Activated CD4-positive, alpha-beta T cell treated with anti-CD3 and anti-CD28 coated beads for 36 hours (primary cell): ENCODE measurements at regions not wholly inside any gene's neighbourhood (a gene's known extent, or its start where the extent isn't known, plus 50 kb on each side); places are given as distances from the start of the nearest gene placed in this dataset.

Experiments used
- ATAC-seq: fragments of 200-7000 bp; cut with Tn5 transposase; one replicate; pipeline ENCODE4 v1.10.0; 2021; ENCODE audit warnings: mild to moderate bottlenecking, moderate library complexity
- CTCF ChIA-PET: fragments of 350-600 bp; sonication (Branson Sonifier 250); formaldehyde crosslinking; loops from one replicate; lab custom pipeline; 2021; ENCODE audit warnings: antibody characterized with exemption; lab: Charles Lee
- POLR2A ChIA-PET: fragments of 350-600 bp; sonication (Branson Sonifier 250); formaldehyde crosslinking; loops from one replicate; lab custom pipeline; 2021; ENCODE audit warnings: antibody characterized with exemption, inconsistent platforms; lab: Charles Lee
- DNase-seq: peaks from one replicate; pipeline ENCODE4 v3.0.0-alpha.2; 2020
- H3K27ac Mint-ChIP-seq: one replicate; pipeline ENCODE4 v1.8.0; 2021; ENCODE audit warnings: mixed read lengths
- H3K27me3 Mint-ChIP-seq: one replicate; pipeline ENCODE4 v1.8.0; 2021; ENCODE audit warnings: mixed read lengths
- H3K36me3 Mint-ChIP-seq: one replicate; pipeline ENCODE4 v1.8.0; 2021; ENCODE audit warnings: low read depth, mixed read lengths
- H3K4me1 Mint-ChIP-seq: one replicate; pipeline ENCODE4 v1.8.0; 2021; ENCODE audit warnings: mixed read lengths
- H3K4me3 Mint-ChIP-seq: one replicate; pipeline ENCODE4 v1.8.0; 2021; ENCODE audit warnings: mild to moderate bottlenecking, moderate library complexity, mixed read lengths
- H3K9me3 Mint-ChIP-seq: one replicate; pipeline ENCODE4 v1.8.0; 2021; ENCODE audit warnings: low read depth, mixed read lengths
- intact Hi-C, 2 experiments: fragments of 100-400 bp; cut with DNase I in 1 of 2; cut with micrococcal nuclease in 1 of 2; formaldehyde crosslinking; loops; one replicate each; pipeline versions ENCODE4 v1.14.2 to v1.15.1; 2022 to 2024; cut with DNase I, micrococcal nuclease

DNA sequence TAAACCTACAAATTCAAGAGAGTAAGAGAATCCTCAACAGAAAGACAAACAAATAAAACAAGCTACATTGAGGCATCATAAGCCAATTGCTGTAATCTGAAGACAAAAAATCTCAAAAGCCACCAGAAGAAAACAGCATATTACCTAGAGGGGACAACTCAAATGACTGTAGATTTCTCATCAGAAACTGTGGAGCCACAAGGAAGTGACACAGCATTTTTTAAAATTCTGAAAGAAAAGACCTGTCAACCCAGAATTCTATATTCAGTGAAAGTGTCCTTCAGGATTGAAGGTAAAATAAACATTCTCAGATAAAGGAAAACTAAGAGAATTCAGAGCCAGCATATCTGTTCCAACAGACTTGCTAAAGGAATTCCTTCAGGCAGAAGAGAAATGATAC is 147.8 kb upstream of the DHRS4 start:
- DNase-seq: no peak
- intact Hi-C loops: no loop called here
- ChIA-PET CTCF (interaction anchor here (0.6 to 0.7 kb wide), 2 partner anchors 60 to 410 kb away, joined by 3 read pairs; partner anchors contain the start of gene MDP1), POLR2A (no interaction called here)
- no peak for ATAC-seq
- Mint-ChIP-seq H3K4me3 (no peak overlapping the region), H3K36me3 (no peaks in the 10 kb centered on the region), H3K9me3 (peaks cover 10% of the 10 kb centered on the region), H3K27ac (no peak overlapping the region), H3K27me3 (peaks cover 11% of the 10 kb centered on the region), H3K4me1 (no peaks in the 10 kb centered on the region)

- Mint-ChIP-seq H3K4me3 (no peak overlapping the region), H3K27me3 (peaks cover 5% of the 10 kb centered on the region), H3K36me3 (no peaks in the 10 kb centered on the region), H3K9me3 (no peaks in the 10 kb centered on the region), H3K4me1 (no peaks in the 10 kb centered on the region), H3K27ac (no peak overlapping the region)
- intact Hi-C loops: no loop called here
- DNase-seq (no peak), ATAC-seq (no peak)
- ChIA-PET CTCF (no interaction called here), POLR2A (no interaction called here)
Observed at GRCh38 chr14:23814527-23815256, 138.9 kb upstream of the DHRS4 start.

- Mint-ChIP-seq H3K27me3 (peaks cover 3% of the 10 kb centered on the region), H3K27ac (no peak overlapping the region), H3K4me1 (no peaks in the 10 kb centered on the region), H3K36me3 (no peaks in the 10 kb centered on the region), H3K9me3 (peaks cover 2% of the 10 kb centered on the region), H3K4me3 (no peak overlapping the region)
- ChIA-PET POLR2A (no interaction called here), CTCF (interaction anchor here (1.2 kb wide), 1 partner anchor 17 kb away, joined by 4 read pairs; no protein-coding TSS in a partner anchor)
- ATAC-seq: no peak
- intact Hi-C loops: no loop called here
- DNase-seq: no peak
Observed at GRCh38 chr14:23816371-23816770, 137.2 kb upstream of the DHRS4 start.

DNA sequence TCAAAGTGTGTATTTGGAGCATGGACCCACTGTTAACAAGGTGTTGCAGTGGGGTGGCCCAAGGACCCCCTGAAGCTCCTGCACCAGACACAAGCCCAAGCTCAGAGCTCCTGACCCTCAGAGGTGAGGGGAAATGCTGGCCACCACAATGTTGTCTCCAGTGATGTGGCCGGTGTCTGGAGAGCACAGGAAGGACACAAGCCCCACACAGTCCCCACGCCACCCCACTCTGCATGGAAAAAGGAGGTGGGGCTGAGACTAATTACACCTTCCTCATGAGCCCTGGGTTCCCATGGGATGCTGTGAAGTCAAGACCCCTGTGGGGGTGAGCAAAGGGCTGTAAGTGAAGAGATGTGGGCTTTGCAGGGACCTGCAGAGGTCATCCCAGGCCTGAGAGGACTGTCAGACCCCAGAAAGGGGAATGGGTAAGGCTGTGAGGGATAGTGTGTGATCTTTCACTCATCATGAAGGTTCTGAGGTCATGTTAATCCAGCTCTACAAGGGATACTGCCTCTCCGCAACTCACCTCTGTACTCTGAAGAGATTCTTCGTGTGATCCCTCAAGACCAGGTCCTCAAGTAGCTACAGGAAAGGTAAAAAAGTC is 136.3 kb upstream of the DHRS4 start:
- no peak overlapping the region for H3K4me3 Mint-ChIP-seq
- DNase-seq (no peak), ATAC-seq (no peak)
- ChIA-PET POLR2A (no interaction called here), CTCF (interaction anchor here (0.5 to 1.2 kb wide), 2 partner anchors 16 to 32 kb away, joined by 3 to 4 read pairs; no protein-coding TSS in a partner anchor)
- no peak overlapping the region for H3K27ac Mint-ChIP-seq
- intact Hi-C loops: no loop called here
- H3K36me3 Mint-ChIP-seq: no peaks in the 10 kb centered on the region
- H3K9me3 Mint-ChIP-seq: peaks cover 2% of the 10 kb centered on the region
- H3K27me3 Mint-ChIP-seq: peaks cover 3% of the 10 kb centered on the region
- no peaks in the 10 kb centered on the region for H3K4me1 Mint-ChIP-seq

GRCh38 chr14:23827100-23827892 is 126.3 kb upstream of the DHRS4 start:
- ATAC-seq (no peak), DNase-seq (no peak)
- Mint-ChIP-seq H3K27me3 (peaks cover 3% of the 10 kb centered on the region), H3K4me1 (peaks cover 2% of the 10 kb centered on the region), H3K9me3 (no peaks in the 10 kb centered on the region), H3K27ac (no peak overlapping the region), H3K36me3 (no peaks in the 10 kb centered on the region), H3K4me3 (no peak overlapping the region)
- ChIA-PET POLR2A (no interaction called here), CTCF (no interaction called here)
- intact Hi-C loops: no loop called here

DNA sequence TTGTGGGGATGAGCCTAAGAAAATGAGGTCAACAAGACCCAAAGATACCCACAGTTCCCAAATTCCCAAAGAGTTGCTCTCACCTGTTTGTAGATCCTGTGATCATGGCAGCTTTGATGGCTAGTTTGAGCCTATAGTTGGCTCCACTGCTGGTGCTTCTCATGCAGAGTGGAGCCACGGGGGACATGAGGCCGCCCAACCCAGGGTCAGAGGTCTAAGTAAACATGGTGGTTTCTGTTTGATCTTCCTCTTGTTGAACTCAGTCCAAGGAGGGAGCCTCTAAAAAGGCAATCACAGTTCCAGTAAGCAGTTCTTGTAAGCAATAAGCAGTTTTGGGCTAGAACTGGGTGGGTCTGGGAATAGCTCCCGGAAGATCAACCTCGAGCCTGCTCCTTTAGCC is 125.6 kb upstream of the DHRS4 start:
- Mint-ChIP-seq H3K4me3 (no peak overlapping the region), H3K36me3 (no peaks in the 10 kb centered on the region), H3K27ac (no peak overlapping the region), H3K4me1 (peaks cover 2% of the 10 kb centered on the region), H3K27me3 (peaks cover 3% of the 10 kb centered on the region), H3K9me3 (no peaks in the 10 kb centered on the region)
- intact Hi-C loops: no loop called here
- ATAC-seq (no peak), DNase-seq (no peak)
- CTCF ChIA-PET: interaction anchor here (0.9 kb wide), 1 partner anchor 196 kb away, joined by 3 read pairs; no protein-coding TSS in a partner anchor
- POLR2A ChIA-PET: no interaction called here

- no peak for ATAC-seq
- intact Hi-C loops: no loop called here
- no peak for DNase-seq
- H3K27me3 Mint-ChIP-seq: peaks cover 3% of the 10 kb centered on the region
- no peak overlapping the region for H3K4me3 Mint-ChIP-seq
- ChIA-PET POLR2A (no interaction called here), CTCF (interaction anchor here (0.9 to 1.4 kb wide), 3 partner anchors 19 to 244 kb away, joined by 3 read pairs; no protein-coding TSS in a partner anchor)
- no peaks in the 10 kb centered on the region for H3K9me3 Mint-ChIP-seq
- H3K27ac Mint-ChIP-seq: no peak overlapping the region
- H3K4me1 Mint-ChIP-seq: peaks cover 2% of the 10 kb centered on the region
- no peaks in the 10 kb centered on the region for H3K36me3 Mint-ChIP-seq
Observed at GRCh38 chr14:23828616-23829015, 125.0 kb upstream of the DHRS4 start.

- DNase-seq (peak; percentile 10), ATAC-seq (no peak)
- no peaks in the 10 kb centered on the region for H3K9me3 Mint-ChIP-seq
- ChIA-PET CTCF (interaction anchor here (1.0 to 1.9 kb wide), 6 partner anchors 13 to 216 kb away, joined by 3 to 6 read pairs (median 4); no protein-coding TSS in a partner anchor), POLR2A (interaction anchor here (0.6 kb wide), 1 partner anchor 64 kb away, joined by 3 read pairs; no protein-coding TSS in a partner anchor)
- H3K36me3 Mint-ChIP-seq: no peaks in the 10 kb centered on the region
- H3K4me1 Mint-ChIP-seq: peaks cover 2% of the 10 kb centered on the region
- no peak overlapping the region for H3K4me3 Mint-ChIP-seq
- no peaks in the 10 kb centered on the region for H3K27me3 Mint-ChIP-seq
- H3K27ac Mint-ChIP-seq: no peak overlapping the region
- intact Hi-C loops: no loop called here
Observed at GRCh38 chr14:23829736-23830471, 123.7 kb upstream of the DHRS4 start.

DNA sequence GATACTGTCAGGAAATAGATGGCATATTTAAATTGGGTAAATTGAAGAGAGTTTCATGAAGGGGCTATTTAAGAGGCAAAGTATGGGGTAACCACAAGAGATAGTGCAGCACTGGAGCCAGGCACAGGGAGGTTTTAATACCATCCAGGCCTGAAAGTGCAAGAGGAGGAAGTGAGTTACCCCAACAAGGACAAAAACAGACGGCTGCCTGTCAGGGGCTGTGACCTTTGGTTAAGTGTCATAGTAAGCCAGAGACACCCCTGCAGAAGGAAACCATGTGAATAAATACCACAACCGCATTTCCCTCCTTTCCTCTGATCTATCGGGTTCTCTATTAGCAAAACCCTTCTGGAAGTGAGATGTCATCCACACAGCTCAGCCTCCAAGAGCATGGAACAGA is 122.0 kb upstream of the DHRS4 start:
- ChIA-PET CTCF (interaction anchor here (1.0 to 1.9 kb wide), 4 partner anchors 13 to 199 kb away, joined by 3 to 6 read pairs (median 4); no protein-coding TSS in a partner anchor), POLR2A (no interaction called here)
- intact Hi-C loops: no loop called here
- ATAC-seq (peak; percentile 23), DNase-seq (peak; percentile 6)
- Mint-ChIP-seq H3K4me1 (peaks cover 2% of the 10 kb centered on the region), H3K27me3 (no peaks in the 10 kb centered on the region), H3K9me3 (no peaks in the 10 kb centered on the region), H3K27ac (no peak overlapping the region), H3K36me3 (no peaks in the 10 kb centered on the region), H3K4me3 (no peak overlapping the region)

GRCh38 chr14:23861666-23862065 is 91.9 kb upstream of the DHRS4 start:
- Mint-ChIP-seq H3K27me3 (peaks cover 6% of the 10 kb centered on the region), H3K27ac (no peak overlapping the region), H3K4me3 (no peak overlapping the region), H3K9me3 (no peaks in the 10 kb centered on the region), H3K4me1 (no peaks in the 10 kb centered on the region), H3K36me3 (no peaks in the 10 kb centered on the region)
- ATAC-seq: no peak
- no peak for DNase-seq
- ChIA-PET POLR2A (no interaction called here), CTCF (interaction anchor here (0.6 to 0.8 kb wide), 2 partner anchors 49 to 302 kb away, joined by 3 to 4 read pairs; no protein-coding TSS in a partner anchor)
- intact Hi-C loops: no loop called here

- DNase-seq (no peak), ATAC-seq (no peak)
- Mint-ChIP-seq H3K4me1 (no peaks in the 10 kb centered on the region), H3K27ac (no peak overlapping the region), H3K36me3 (no peaks in the 10 kb centered on the region), H3K4me3 (no peak overlapping the region), H3K9me3 (no peaks in the 10 kb centered on the region), H3K27me3 (peaks cover 8% of the 10 kb centered on the region)
- ChIA-PET POLR2A (no interaction called here), CTCF (no interaction called here)
- intact Hi-C loops: no loop called here
Observed at GRCh38 chr14:23862513-23862912, 91.1 kb upstream of the DHRS4 start.
